IPS-NIHi7 (cell line): ENCODE measurements at regions not wholly inside any gene's neighbourhood (a gene's known extent, or its start where the extent isn't known, plus 50 kb on each side); places are given as distances from the start of the nearest gene placed in this dataset.

Source experiments
- DNase-seq: peaks from one replicate; pipeline ENCODE4 v3.0.0; 2012; ENCODE audit warnings: mixed read lengths; ENCODE audit errors: extremely low spot score

DNA sequence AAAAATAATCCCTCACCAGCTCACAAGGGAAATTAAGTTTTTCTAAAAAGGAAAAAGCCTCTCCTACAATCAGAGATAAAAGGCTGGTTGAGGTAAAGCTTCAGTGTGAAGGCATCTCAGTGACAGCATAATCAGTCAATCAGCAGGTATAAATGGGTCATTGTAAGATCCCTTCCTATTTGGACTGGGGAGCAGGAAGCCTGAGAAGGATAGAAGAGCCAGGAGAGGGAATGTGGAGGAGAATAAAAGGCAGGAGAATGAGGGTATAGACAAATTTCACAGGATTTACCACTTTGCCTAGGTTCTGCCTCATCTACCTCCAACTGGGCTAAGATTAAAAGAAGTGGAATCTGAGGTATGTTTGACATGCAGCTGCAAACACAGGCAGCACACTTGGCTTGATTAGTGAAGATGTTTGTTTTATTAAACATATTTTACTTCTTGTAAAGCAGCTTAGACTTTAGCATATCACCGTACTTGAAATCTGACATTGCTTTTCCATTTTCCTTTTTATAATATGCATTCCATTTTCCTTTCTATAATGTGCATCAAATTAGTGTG, 479.1 kb upstream of the USP15 start:
- peak; percentile 11 for DNase-seq

DNA sequence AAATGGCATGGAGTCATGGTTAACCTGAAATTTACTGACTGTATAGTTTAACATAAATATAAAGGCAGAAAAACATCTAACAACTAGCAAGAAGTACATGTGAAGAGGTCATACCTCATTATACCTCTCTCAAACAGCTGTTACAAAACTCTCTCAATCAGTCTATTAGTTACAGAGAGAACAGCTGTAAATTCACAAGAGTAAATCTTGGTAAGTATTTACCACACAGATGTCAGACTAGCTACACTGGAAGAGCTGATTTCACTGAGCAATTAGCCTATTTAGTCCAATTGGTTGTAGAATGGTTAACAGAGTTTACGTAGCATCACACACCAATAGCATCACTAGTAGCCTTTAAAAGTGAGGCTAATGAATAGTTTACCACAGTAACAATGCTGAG, 463.4 kb upstream of the USP15 start:
- no peak for DNase-seq

- DNase-seq: no peak
Measured at GRCh38 chr12:61797266-61797665, 462.9 kb upstream of the USP15 start.

GRCh38 chr12:61798778-61799177, 461.4 kb upstream of the USP15 start:
- DNase-seq: no peak

DNA sequence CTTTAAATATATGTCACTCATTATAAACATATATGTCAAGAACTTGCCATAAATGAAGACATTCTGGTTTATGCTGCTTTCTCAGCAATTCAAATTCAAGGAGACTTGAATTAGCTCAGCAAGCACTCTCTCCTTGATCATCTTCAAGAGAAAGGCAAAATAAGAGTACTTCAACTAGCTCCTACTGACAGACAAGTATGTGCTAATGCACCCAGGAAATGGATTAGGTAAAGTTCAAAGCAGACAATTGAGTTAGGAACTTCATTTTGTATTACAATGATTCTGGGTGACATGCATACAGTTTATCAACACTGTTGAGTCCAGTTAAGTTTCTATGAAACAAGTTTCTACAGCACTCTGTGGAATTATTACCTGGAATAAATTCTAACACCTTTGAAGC, 455.9 kb upstream of the USP15 start:
- DNase-seq: no peak

DNA sequence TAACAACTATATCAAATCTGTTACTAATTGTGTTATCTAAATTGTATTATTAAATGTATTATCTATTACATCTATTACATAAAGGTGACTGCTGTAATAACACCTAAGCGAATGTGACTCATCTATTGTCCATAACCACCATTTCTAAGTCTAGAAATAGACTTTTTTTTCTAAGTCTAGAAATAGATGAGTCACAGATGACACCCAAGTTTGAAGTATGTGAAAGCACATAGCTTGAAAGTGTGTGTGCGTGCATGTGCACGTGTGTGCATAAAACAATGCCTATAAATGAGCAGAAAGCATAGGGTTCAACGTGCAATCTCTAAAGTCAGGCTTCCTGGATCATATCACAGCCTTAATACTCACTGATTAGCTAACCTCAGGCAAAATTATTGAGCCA, 451.3 kb upstream of the USP15 start:
- no peak for DNase-seq

DNA sequence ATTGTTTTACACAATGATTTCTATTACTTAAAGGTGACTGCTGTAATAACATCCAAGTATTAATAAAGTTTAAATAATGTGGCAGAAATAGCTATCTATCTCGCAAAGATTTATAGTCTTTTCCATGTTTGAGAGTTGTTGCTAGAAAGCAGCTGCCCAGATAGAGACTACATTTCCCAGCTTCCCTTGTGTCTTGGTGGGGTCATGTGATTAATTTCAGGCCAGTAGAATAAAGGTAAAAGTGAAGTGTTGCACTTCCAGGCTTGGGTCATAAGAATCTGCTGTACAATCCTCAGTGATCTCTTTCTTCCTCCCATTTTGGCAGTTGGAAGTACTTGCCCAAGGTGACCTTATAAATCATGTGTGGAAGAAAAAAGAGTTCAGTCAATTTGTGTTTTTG, 449.7 kb upstream of the USP15 start:
- DNase-seq: no peak

DNA sequence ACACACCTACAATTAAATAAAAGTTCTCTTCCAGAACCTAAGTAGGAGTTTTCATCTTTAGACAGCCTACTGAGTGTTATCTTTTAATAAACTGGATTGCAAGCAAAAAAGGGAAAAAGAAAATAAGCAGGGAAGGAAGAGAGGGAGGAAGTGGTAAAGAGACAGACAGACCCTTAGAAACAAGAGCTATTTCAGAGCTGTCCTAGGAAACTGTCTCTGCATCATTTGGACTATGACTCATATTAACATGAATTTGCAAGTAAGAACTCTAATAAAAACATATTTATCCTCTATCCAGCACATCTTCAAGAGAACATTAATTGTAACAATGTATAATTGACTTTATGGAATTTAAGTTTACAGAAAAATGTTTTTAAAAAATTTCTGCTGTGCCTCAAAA, 438.8 kb upstream of the USP15 start:
- DNase-seq: no peak

GRCh38 chr12:61823102-61823501, 437.1 kb upstream of the USP15 start:
- DNase-seq: no peak

GRCh38 chr12:61846765-61847164, 413.4 kb upstream of the USP15 start:
- no peak for DNase-seq

- no peak for DNase-seq
Measured at GRCh38 chr12:61848893-61849292, 411.3 kb upstream of the USP15 start.

DNA sequence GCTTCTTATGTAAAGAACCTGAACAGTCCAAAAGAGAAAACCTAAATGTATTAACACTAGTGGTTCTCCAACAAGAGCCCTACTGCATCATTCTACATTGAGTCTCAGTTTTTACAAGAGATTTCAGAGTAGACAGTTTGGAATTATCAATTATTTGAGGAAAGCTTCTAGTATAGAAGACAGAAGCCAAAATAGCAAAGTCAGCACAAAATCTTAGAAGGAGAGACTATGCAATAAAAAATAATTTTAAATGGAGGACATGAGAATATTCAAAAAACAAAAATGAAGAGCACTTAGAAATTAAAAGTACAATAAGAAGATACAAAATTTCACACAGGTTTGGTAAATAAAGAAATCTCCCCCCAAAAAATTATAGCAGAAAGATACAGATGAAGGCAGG, 406.3 kb upstream of the USP15 start:
- DNase-seq: no peak

DNA sequence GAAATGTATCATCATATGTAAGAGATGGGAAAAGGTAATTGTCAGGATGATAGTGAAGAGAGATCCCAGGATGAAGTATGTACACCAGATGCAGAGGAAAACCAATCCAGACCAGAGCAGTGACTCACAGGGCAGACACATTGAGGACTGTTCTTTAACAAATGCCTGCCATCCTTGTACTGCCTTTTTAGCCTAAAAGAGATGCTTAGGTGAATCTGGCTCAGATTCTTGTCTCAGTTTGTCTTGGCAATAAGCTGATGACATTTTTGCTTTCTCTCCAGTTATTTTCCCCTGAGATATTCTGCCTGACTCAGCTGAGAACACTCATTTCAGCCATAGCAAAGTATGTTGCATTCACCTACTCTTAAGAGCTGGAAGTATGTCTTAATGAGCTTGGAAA, 405.3 kb upstream of the USP15 start:
- no peak for DNase-seq

DNA sequence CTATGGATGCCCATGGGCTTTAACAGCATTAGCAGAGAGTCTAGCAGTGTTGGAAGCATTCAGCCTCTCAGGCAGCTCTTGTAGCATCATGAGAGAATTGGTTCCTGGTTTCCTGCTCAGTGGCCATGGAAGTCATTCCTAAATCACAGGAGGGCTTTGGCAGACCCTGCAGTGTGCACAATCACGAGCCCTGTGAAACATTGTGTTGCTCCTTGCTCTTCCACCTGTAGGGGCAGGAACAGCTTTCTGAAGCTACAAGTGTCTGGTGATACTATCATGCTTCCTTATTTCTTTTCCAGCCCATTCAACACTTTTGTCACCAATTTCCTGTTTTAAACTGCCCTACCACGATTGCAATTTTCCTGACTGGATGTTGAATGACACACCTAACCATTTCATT, 402.2 kb upstream of the USP15 start:
- no peak for DNase-seq

DNA sequence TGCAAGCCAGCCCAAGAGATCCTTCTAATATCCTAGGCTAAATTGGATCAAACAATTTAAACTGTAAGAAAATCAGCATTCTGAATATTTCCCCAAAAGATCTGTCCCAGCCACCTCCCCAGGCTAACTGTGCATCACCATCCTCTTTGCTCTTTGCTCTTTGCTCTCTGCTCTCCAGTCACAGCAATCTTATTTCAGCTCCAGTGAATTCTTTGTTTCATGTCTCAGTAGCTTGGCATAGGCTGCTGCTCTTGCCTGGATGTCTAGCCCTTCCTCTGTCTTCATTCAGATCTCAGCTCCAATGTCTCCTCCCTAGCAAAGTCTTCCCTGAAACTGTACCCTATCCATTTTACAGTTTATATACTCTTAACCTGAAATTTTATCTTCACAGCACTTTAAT, 399.8 kb upstream of the USP15 start:
- DNase-seq: peak; percentile 10

- no peak for DNase-seq
Measured at GRCh38 chr12:61862986-61863385, 397.2 kb upstream of the USP15 start.

DNA sequence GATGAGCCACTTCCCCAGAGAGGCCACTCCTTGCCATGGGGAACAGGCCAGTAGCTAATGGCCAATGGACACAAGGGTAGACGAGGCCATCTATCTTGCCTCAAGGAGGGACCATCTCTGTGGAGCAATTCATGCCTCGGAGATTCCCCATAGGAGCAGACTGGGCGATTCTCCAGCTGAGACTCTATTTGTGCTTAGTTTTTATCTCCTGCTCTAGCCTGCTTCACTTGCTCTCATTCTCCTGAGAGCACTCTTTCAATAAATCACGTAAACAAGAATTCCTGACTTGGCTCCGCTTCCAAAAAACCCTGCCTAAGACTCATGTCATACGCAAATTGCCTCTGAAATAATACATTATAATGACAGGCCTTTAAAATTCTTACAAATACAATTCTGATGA, 396.4 kb upstream of the USP15 start:
- DNase-seq: no peak

- no peak for DNase-seq
Measured at GRCh38 chr12:61869796-61870195, 390.4 kb upstream of the USP15 start.

- no peak for DNase-seq
Measured at GRCh38 chr12:61870658-61871484, 389.3 kb upstream of the USP15 start.

- no peak for DNase-seq
Measured at GRCh38 chr12:61871485-61871810, 388.8 kb upstream of the USP15 start.

DNA sequence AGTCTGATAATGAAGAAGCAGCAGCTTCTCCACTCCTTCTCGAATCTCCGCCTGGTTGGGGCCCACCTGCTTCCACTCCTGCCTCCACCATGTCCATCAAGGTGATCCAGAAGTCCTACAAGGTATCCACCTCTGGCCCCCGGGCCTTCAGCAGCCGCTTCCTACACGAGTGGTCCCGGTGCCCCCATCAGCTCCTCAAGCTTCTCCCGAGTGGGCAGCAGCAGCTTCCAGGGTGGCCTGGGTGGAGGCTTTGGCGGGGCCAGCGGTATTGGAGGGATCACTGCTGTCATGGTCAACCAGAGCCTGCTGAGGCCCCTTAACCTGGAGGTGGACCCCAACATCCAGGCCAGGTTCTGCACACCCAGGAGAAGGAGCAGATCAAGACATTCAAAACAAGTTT, 381.0 kb upstream of the USP15 start:
- DNase-seq: no peak

- DNase-seq: no peak
Measured at GRCh38 chr12:61880186-61880585, 380.0 kb upstream of the USP15 start.

GRCh38 chr12:61891632-61892031, 368.6 kb upstream of the USP15 start:
- no peak for DNase-seq

GRCh38 chr12:61894168-61894567, 366.0 kb upstream of the USP15 start:
- DNase-seq: no peak
